Astrocyte (in vitro differentiated cells and primary cell): ENCODE measurements at regions not wholly inside any gene's neighbourhood (a gene's known extent, or its start where the extent isn't known, plus 50 kb on each side); places are given as distances from the start of the nearest gene placed in this dataset.

Experiments
- DNase-seq: peaks from one replicate; pipeline ENCODE4 v3.0.0-alpha.2; 2010; ENCODE audit warnings: low read depth
- FAIRE-seq: peaks from 2 replicates; lab custom pipeline; 2011; peaks lifted over from hg19 to GRCh38; lab: Jason Lieb, UNC
- H2AFZ ChIP-seq: 2 replicates; pipeline ENCODE4 v1.6.0; 2012; ENCODE audit warnings: low read depth, low read length, inconsistent platforms
- H3K27ac ChIP-seq: 2 replicates; pipeline ENCODE4 v1.5.1; 2011; ENCODE audit warnings: low read depth, low read length, inconsistent platforms
- H3K27me3 ChIP-seq: 2 replicates; pipeline ENCODE4 v1.6.0; 2011; ENCODE audit warnings: low read length, inconsistent platforms; ENCODE audit not compliant: insufficient read depth
- H3K36me3 ChIP-seq: 2 replicates; pipeline ENCODE4 v1.5.1; 2011; ENCODE audit warnings: low read length, inconsistent platforms; ENCODE audit not compliant: insufficient read depth
- H3K4me1 ChIP-seq: 2 replicates; pipeline ENCODE4 v1.5.1; 2011; ENCODE audit warnings: low read length, inconsistent platforms; ENCODE audit not compliant: insufficient read depth
- H3K4me2 ChIP-seq: 2 replicates; pipeline ENCODE4 v1.6.0; 2012; ENCODE audit warnings: low read length, inconsistent platforms
- H3K4me3 ChIP-seq: 2 replicates; pipeline ENCODE4 v1.5.1; 2011; ENCODE audit warnings: low read depth, mild to moderate bottlenecking, low read length, inconsistent platforms; ENCODE audit not compliant: insufficient read depth
- H3K79me2 ChIP-seq: 2 replicates; pipeline ENCODE4 v1.6.0; 2012; ENCODE audit warnings: mild to moderate bottlenecking, low read length, inconsistent platforms; ENCODE audit not compliant: insufficient read depth
- H3K9ac ChIP-seq: 2 replicates; pipeline ENCODE4 v1.6.0; 2012; ENCODE audit warnings: mild to moderate bottlenecking, low read length, inconsistent platforms
- H3K9me3 ChIP-seq: 2 replicates; pipeline ENCODE4 v1.5.1; 2012; ENCODE audit warnings: low read depth, mild to moderate bottlenecking, low read length, inconsistent platforms; ENCODE audit not compliant: insufficient read depth
- H4K20me1 ChIP-seq: 2 replicates; pipeline ENCODE4 v1.6.0; 2012; ENCODE audit warnings: low read length, inconsistent platforms; ENCODE audit not compliant: insufficient read depth
- H3K27ac Mint-ChIP-seq: one replicate; pipeline ENCODE4 v1.8.0; 2021; ENCODE audit warnings: mild to moderate bottlenecking, mixed read lengths; ENCODE audit not compliant: unreplicated experiment
- H3K27me3 Mint-ChIP-seq: one replicate; pipeline ENCODE4 v1.8.0; 2021; ENCODE audit warnings: low read depth, mixed read lengths; ENCODE audit not compliant: unreplicated experiment
- H3K36me3 Mint-ChIP-seq: one replicate; pipeline ENCODE4 v1.8.0; 2021; ENCODE audit warnings: low read depth, mixed read lengths; ENCODE audit not compliant: unreplicated experiment
- H3K4me1 Mint-ChIP-seq: one replicate; pipeline ENCODE4 v1.8.0; 2021; ENCODE audit warnings: low read depth, mixed read lengths; ENCODE audit not compliant: unreplicated experiment
- H3K4me3 Mint-ChIP-seq: one replicate; pipeline ENCODE4 v1.8.0; 2021; ENCODE audit warnings: mild to moderate bottlenecking, moderate library complexity, mixed read lengths; ENCODE audit not compliant: unreplicated experiment
- H3K9me3 Mint-ChIP-seq: one replicate; pipeline ENCODE4 v1.8.0; 2021; ENCODE audit warnings: mild to moderate bottlenecking, mixed read lengths; ENCODE audit not compliant: unreplicated experiment
- EZH2 ChIP-seq: IDR thresholded peaks from 2 replicates; pipeline ENCODE4 v1.6.1; 2012; ENCODE audit warnings: mild to moderate bottlenecking, low read length, inconsistent platforms; ENCODE audit not compliant: insufficient read depth
- TF ChIP-seq, protein P1 (sequence below): IDR thresholded peaks from 2 replicates; pipeline ENCODE4 v1.5.1; 2011; ENCODE audit warnings: low read depth, mild to moderate bottlenecking, inconsistent platforms, low read length, moderate library complexity; ENCODE audit not compliant: insufficient read depth

DNA sequence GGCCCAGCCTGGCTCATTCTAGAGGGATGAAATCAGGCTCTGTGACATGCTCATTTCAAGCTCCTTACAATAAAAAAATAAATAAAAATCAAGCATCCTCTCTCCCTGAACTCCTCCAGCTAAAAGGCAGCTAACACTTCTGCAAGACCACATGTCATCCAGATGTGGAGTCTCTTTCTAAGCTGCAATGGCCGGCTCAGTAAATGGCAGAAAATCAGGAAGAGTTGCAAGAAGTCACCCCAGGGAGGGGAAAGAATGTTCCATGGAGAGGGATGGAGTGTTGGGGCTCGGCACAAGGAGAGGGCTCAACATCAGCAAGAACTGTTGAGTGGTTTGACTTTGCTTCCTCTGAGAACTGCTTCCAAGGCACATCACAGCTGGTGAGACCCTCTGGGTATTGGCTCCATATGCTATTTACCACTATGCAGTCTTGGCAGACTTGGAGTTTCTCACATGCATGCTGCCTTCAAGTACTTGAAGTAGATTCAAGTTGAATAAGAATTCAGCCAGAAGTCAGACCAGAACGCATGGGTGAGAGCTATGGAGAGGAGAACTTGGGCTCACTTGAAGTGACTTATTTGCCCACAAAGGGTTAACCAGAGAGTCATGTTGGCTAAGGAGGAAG, 689.0 kb downstream of the NTRK3 start:
- no peak overlapping the region for H2AFZ ChIP-seq
- no peak overlapping the region for H3K4me2 ChIP-seq
- no peak for FAIRE-seq

DNA sequence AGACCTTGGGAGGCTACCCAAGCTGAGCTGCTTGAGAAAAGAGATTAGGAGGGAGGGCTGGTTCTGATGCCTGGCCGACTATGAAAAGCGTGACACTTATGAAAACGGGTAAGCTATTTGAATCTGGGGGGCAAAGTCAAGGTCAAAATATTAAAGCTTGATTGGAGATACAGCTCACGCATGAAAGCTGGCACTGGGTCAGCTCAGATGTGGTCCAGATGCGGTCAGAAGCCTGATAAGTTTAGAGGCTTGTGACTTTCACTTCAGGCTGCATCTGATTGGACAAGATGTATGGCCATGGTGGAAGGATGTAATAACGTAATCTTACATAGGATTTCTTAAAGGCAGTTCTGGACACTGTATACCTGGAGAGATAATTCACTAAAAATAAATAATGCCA, 690.3 kb downstream of the NTRK3 start:
- Histone ChIP-seq H3K9ac (no peak overlapping the region), H3K9me3 (no peaks in the 10 kb centered on the region), H3K27ac (no peak overlapping the region), H3K79me2 (no peaks in the 10 kb centered on the region), H3K4me1 (peaks cover 12% of the 10 kb centered on the region), H3K36me3 (no peaks in the 10 kb centered on the region), H3K27me3 (peaks cover 7% of the 10 kb centered on the region), H4K20me1 (no peaks in the 10 kb centered on the region), H3K4me2 (no peak overlapping the region), H2AFZ (no peak overlapping the region), H3K4me3 (no peak overlapping the region)
- no peak for TF ChIP-seq EZH2
- Mint-ChIP-seq H3K27ac (no peak overlapping the region), H3K4me3 (no peak overlapping the region), H3K4me1 (peaks cover 6% of the 10 kb centered on the region), H3K9me3 (peaks cover 3% of the 10 kb centered on the region), H3K27me3 (peaks cover 3% of the 10 kb centered on the region), H3K36me3 (no peaks in the 10 kb centered on the region)
- DNase-seq (no peak), FAIRE-seq (no peak)

More for the DNA sequence above, 689.0 kb downstream of the NTRK3 start:
- no peaks in the 10 kb centered on the region for H3K9me3 ChIP-seq
- H3K4me3 ChIP-seq = no peak overlapping the region
- no peaks in the 10 kb centered on the region for H3K79me2 ChIP-seq
- H3K36me3 Mint-ChIP-seq = no peaks in the 10 kb centered on the region
- peaks cover 7% of the 10 kb centered on the region for H3K4me1 Mint-ChIP-seq
- H3K9ac ChIP-seq = no peak overlapping the region
- peaks cover 3% of the 10 kb centered on the region for H3K9me3 Mint-ChIP-seq
- H3K27ac ChIP-seq = no peak overlapping the region
- TF ChIP-seq EZH2 = no peak
- TF ChIP-seq, protein P1, sequence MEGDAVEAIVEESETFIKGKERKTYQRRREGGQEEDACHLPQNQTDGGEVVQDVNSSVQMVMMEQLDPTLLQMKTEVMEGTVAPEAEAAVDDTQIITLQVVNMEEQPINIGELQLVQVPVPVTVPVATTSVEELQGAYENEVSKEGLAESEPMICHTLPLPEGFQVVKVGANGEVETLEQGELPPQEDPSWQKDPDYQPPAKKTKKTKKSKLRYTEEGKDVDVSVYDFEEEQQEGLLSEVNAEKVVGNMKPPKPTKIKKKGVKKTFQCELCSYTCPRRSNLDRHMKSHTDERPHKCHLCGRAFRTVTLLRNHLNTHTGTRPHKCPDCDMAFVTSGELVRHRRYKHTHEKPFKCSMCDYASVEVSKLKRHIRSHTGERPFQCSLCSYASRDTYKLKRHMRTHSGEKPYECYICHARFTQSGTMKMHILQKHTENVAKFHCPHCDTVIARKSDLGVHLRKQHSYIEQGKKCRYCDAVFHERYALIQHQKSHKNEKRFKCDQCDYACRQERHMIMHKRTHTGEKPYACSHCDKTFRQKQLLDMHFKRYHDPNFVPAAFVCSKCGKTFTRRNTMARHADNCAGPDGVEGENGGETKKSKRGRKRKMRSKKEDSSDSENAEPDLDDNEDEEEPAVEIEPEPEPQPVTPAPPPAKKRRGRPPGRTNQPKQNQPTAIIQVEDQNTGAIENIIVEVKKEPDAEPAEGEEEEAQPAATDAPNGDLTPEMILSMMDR = no peak
- H3K4me1 ChIP-seq = peaks cover 23% of the 10 kb centered on the region
- DNase-seq = no peak
- H3K27me3 ChIP-seq = peaks cover 7% of the 10 kb centered on the region
- H3K27ac Mint-ChIP-seq = no peak overlapping the region
- H3K36me3 ChIP-seq = no peaks in the 10 kb centered on the region
- H4K20me1 ChIP-seq = no peaks in the 10 kb centered on the region
- peaks cover 3% of the 10 kb centered on the region for H3K27me3 Mint-ChIP-seq
- H3K4me3 Mint-ChIP-seq = no peak overlapping the region

DNA sequence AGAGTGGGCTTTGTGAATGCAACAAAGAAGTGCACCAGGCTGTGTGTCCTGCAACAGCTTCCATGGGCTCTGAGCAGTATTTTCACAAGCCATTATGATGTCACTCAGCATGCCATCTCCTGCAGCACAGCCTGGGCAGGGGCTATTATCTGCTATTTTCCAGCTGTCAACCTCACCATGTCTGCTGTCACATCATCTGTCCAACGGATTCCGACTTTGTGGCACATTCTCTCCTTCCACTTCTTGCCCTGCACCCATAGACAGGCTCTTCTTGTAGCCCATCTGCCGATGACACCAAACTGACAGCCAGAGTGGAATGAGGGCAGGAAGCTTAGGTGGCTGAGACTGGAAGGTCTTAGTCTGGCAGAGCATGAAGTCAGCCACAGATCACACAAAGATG, 691.9 kb downstream of the NTRK3 start:
- no peak for DNase-seq
- Histone ChIP-seq H3K27ac (no peak overlapping the region), H3K36me3 (no peaks in the 10 kb centered on the region), H4K20me1 (no peaks in the 10 kb centered on the region), H3K4me1 (no peaks in the 10 kb centered on the region), H3K79me2 (no peaks in the 10 kb centered on the region), H3K9me3 (no peaks in the 10 kb centered on the region), H3K9ac (no peak overlapping the region), H3K27me3 (peaks cover 7% of the 10 kb centered on the region), H3K4me3 (no peak overlapping the region), H2AFZ (no peak overlapping the region), H3K4me2 (no peak overlapping the region)
- Mint-ChIP-seq H3K27ac (no peak overlapping the region), H3K27me3 (peaks cover 3% of the 10 kb centered on the region), H3K36me3 (no peaks in the 10 kb centered on the region), H3K4me3 (no peak overlapping the region), H3K4me1 (peaks cover 2% of the 10 kb centered on the region), H3K9me3 (peaks cover 3% of the 10 kb centered on the region)
- TF ChIP-seq, protein P1 = no peak
- TF ChIP-seq EZH2 = no peak
- no peak for FAIRE-seq
